HEK293 (cell line): ENCODE measurements at regions not wholly inside any gene's neighbourhood (a gene's known extent, or its start where the extent isn't known, plus 50 kb on each side); places are given as distances from the start of the nearest gene placed in this dataset.

ENCODE experiments used
- CTCF ChIA-PET: fragments of 350-600 bp; formaldehyde crosslinking; extraction: SDS; loops from one replicate; lab custom pipeline; 2021; ENCODE audit warnings: antibody characterized with exemption; lab: Yijun Ruan, JAX
- POLR2A ChIA-PET: fragments of 300-600 bp; formaldehyde crosslinking; extraction: SDS; loops from one replicate; lab custom pipeline; 2020; ENCODE audit warnings: antibody characterized with exemption, inconsistent platforms; lab: Yijun Ruan, JAX
- H3K27ac ChIP-seq: fragments of 200-500 bp; sonication (Bioruptor generic); 2 replicates; pipeline ENCODE4 v1.5.1; 2014; ENCODE audit warnings: low read depth, low read length, control low read depth, inconsistent platforms; ENCODE audit errors: extremely low read depth
- H3K36me3 ChIP-seq, 2 experiments: fragments of 200-500 bp in 1 of 2; sonication (Bioruptor generic) in 1 of 2; 1 replicate in 1 of 2; 2 replicates in 1 of 2; pipeline ENCODE4 v1.5.1; 2014 to 2017; ENCODE audit warnings: inconsistent platforms in 2 of 2, low read length in 2 of 2; ENCODE audit not compliant: control insufficient read depth in 2 of 2, insufficient read depth in 1 of 2
- H3K4me1 ChIP-seq: fragments of 200-500 bp; sonication (Bioruptor generic); 2 replicates; pipeline ENCODE4 v1.5.1; 2014; ENCODE audit warnings: mild to moderate bottlenecking, low read length, inconsistent platforms; ENCODE audit not compliant: control insufficient read depth, insufficient read depth
- H3K4me3 ChIP-seq: 2 replicates; pipeline ENCODE4 v1.5.1; 2011; ENCODE audit warnings: low read depth, mild to moderate bottlenecking, control low read depth, low read length, moderate library complexity
- H3K9me3 ChIP-seq: fragments of 200-500 bp; sonication (Bioruptor generic); 2 replicates; pipeline ENCODE4 v1.5.1; 2014; ENCODE audit warnings: low read depth, low read length, inconsistent platforms; ENCODE audit not compliant: control insufficient read depth, insufficient read depth
- FEZF1 ChIP-seq: fragments of 450-650 bp; formaldehyde crosslinking; IDR thresholded peaks from 2 replicates; pipeline ENCODE4 v1.5.1; 2016; ENCODE audit warnings: missing biosample characterization, missing genetic modification characterization
- IKZF3 ChIP-seq: fragments of 450-650 bp; IDR thresholded peaks from 2 replicates; pipeline ENCODE4 v1.5.0; 2018; ENCODE audit warnings: missing biosample characterization, mild to moderate bottlenecking, missing genetic modification characterization, moderate library complexity
- KLF8 ChIP-seq: fragments of 450-650 bp; formaldehyde crosslinking; IDR thresholded peaks from 2 replicates; pipeline ENCODE4 v1.5.1; 2016; ENCODE audit warnings: missing biosample characterization, missing genetic modification characterization
- PRDM4 ChIP-seq: fragments of 450-650 bp; formaldehyde crosslinking; IDR thresholded peaks from 2 replicates; pipeline ENCODE4 v1.5.1; 2017; ENCODE audit warnings: missing biosample characterization, missing genetic modification characterization
- SCRT1 ChIP-seq: fragments of 450-650 bp; formaldehyde crosslinking; IDR thresholded peaks from 2 replicates; pipeline ENCODE4 v1.5.1; 2016; ENCODE audit warnings: missing biosample characterization, missing genetic modification characterization, borderline replicate concordance
- SCRT2 ChIP-seq: fragments of 450-650 bp; formaldehyde crosslinking; IDR thresholded peaks from 2 replicates; pipeline ENCODE4 v1.5.1; 2016; ENCODE audit warnings: missing biosample characterization, missing genetic modification characterization
- SP3 ChIP-seq: fragments of 450-650 bp; formaldehyde crosslinking; IDR thresholded peaks from 2 replicates; pipeline ENCODE4 v1.5.1; 2016; ENCODE audit warnings: missing biosample characterization, missing genetic modification characterization
- TRIM28 ChIP-seq: IDR thresholded peaks from 2 replicates; pipeline ENCODE4 v1.6.1; 2011; ENCODE audit warnings: low read length, control low read depth, borderline replicate concordance
- ZBTB8A ChIP-seq: fragments of 450-650 bp; formaldehyde crosslinking; IDR thresholded peaks from 2 replicates; pipeline ENCODE4 v1.5.1; 2016; ENCODE audit warnings: missing biosample characterization, missing genetic modification characterization
- ZFP3 ChIP-seq: fragments of 450-650 bp; formaldehyde crosslinking; IDR thresholded peaks from 2 replicates; pipeline ENCODE4 v1.5.1; 2016; ENCODE audit warnings: low read depth, missing biosample characterization, missing genetic modification characterization
- ZNF112 ChIP-seq: fragments of 450-650 bp; formaldehyde crosslinking; IDR thresholded peaks from 2 replicates; pipeline ENCODE4 v1.5.0; 2017; ENCODE audit warnings: missing biosample characterization, missing genetic modification characterization
- ZNF146 ChIP-seq: fragments of 450-650 bp; formaldehyde crosslinking; IDR thresholded peaks from 2 replicates; pipeline ENCODE4 v1.5.1; 2016; ENCODE audit warnings: missing biosample characterization, missing genetic modification characterization
- ZNF155 ChIP-seq: fragments of 450-650 bp; formaldehyde crosslinking; IDR thresholded peaks from 2 replicates; pipeline ENCODE4 v1.5.1; 2016; ENCODE audit warnings: missing biosample characterization, missing genetic modification characterization
- ZNF175 ChIP-seq: fragments of 450-650 bp; formaldehyde crosslinking; IDR thresholded peaks from 2 replicates; pipeline ENCODE4 v1.5.1; 2016; ENCODE audit warnings: missing biosample characterization, missing genetic modification characterization
- ZNF184 ChIP-seq: fragments of 450-650 bp; IDR thresholded peaks from 2 replicates; pipeline ENCODE4 v1.5.1; 2018; ENCODE audit warnings: missing biosample characterization, mild to moderate bottlenecking, missing genetic modification characterization
- ZNF214 ChIP-seq: fragments of 450-650 bp; formaldehyde crosslinking; IDR thresholded peaks from 2 replicates; pipeline ENCODE4 v1.5.1; 2017; ENCODE audit warnings: missing biosample characterization, mild to moderate bottlenecking, missing genetic modification characterization, borderline replicate concordance
- ZNF24 ChIP-seq: fragments of 450-650 bp; formaldehyde crosslinking; IDR thresholded peaks from 2 replicates; pipeline ENCODE4 v1.5.1; 2016; ENCODE audit warnings: missing biosample characterization, missing genetic modification characterization
- ZNF394 ChIP-seq: fragments of 450-650 bp; formaldehyde crosslinking; IDR thresholded peaks from 2 replicates; pipeline ENCODE4 v1.5.1; 2016; ENCODE audit warnings: missing biosample characterization, missing genetic modification characterization, mild to moderate bottlenecking, moderate library complexity, borderline replicate concordance
- ZNF416 ChIP-seq: fragments of 450-650 bp; formaldehyde crosslinking; IDR thresholded peaks from 2 replicates; pipeline ENCODE4 v1.5.1; 2016; ENCODE audit warnings: missing biosample characterization, missing genetic modification characterization
- ZNF433 ChIP-seq: fragments of 450-650 bp; formaldehyde crosslinking; IDR thresholded peaks from 2 replicates; pipeline ENCODE4 v1.5.1; 2016; ENCODE audit warnings: missing biosample characterization, missing genetic modification characterization, low read depth
- ZNF501 ChIP-seq: fragments of 450-650 bp; formaldehyde crosslinking; IDR thresholded peaks from 2 replicates; pipeline ENCODE4 v1.5.1; 2016; ENCODE audit warnings: missing biosample characterization, missing genetic modification characterization
- ZNF548 ChIP-seq: fragments of 450-650 bp; formaldehyde crosslinking; IDR thresholded peaks from 2 replicates; pipeline ENCODE4 v1.5.1; 2016; ENCODE audit warnings: missing biosample characterization, missing genetic modification characterization
- ZNF704 ChIP-seq: fragments of 450-650 bp; formaldehyde crosslinking; IDR thresholded peaks from 2 replicates; pipeline ENCODE4 v1.5.1; 2016; ENCODE audit warnings: missing biosample characterization, missing genetic modification characterization
- ZNF747 ChIP-seq: fragments of 450-650 bp; formaldehyde crosslinking; IDR thresholded peaks from 2 replicates; pipeline ENCODE4 v1.5.1; 2016; ENCODE audit warnings: missing biosample characterization, missing genetic modification characterization
- ZSCAN16 ChIP-seq: fragments of 450-650 bp; formaldehyde crosslinking; IDR thresholded peaks from 2 replicates; pipeline ENCODE4 v1.5.1; 2016; ENCODE audit warnings: missing biosample characterization, missing genetic modification characterization
- ZSCAN30 ChIP-seq: fragments of 450-650 bp; IDR thresholded peaks from 2 replicates; pipeline ENCODE4 v1.5.1; 2018; ENCODE audit warnings: missing biosample characterization, mild to moderate bottlenecking, missing genetic modification characterization, moderate library complexity
- ZSCAN4 ChIP-seq: fragments of 450-650 bp; formaldehyde crosslinking; IDR thresholded peaks from 2 replicates; pipeline ENCODE4 v1.5.1; 2017; ENCODE audit warnings: missing biosample characterization, missing genetic modification characterization
- TF ChIP-seq, protein P1 (sequence below): fragments of 450-650 bp; formaldehyde crosslinking; IDR thresholded peaks from 2 replicates; pipeline ENCODE4 v1.5.1; 2016; ENCODE audit warnings: missing biosample characterization, missing genetic modification characterization
- TF ChIP-seq, protein P2 (sequence below): fragments of 450-650 bp; formaldehyde crosslinking; IDR thresholded peaks from 2 replicates; pipeline ENCODE4 v1.5.1; 2016; ENCODE audit warnings: missing biosample characterization, missing genetic modification characterization

GRCh38 chr12:20213723-20214625, 154.4 kb upstream of the PDE3A start:
- H3K9me3 ChIP-seq, result no peaks in the 10 kb centered on the region
- ChIA-PET CTCF (interaction anchor here (1.5 kb wide), 1 partner anchor 474 kb away, joined by 6 read pairs; no protein-coding TSS in a partner anchor), POLR2A (no interaction called here)
- no peak overlapping the region for H3K27ac ChIP-seq
- TF ChIP-seq, protein P1, sequence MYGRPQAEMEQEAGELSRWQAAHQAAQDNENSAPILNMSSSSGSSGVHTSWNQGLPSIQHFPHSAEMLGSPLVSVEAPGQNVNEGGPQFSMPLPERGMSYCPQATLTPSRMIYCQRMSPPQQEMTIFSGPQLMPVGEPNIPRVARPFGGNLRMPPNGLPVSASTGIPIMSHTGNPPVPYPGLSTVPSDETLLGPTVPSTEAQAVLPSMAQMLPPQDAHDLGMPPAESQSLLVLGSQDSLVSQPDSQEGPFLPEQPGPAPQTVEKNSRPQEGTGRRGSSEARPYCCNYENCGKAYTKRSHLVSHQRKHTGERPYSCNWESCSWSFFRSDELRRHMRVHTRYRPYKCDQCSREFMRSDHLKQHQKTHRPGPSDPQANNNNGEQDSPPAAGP (tag by site-specific recombination), result no peak
- TF ChIP-seq ZNF433 (tag by site-specific recombination) (no peak), ZNF704 (tag by site-specific recombination) (no peak), ZSCAN16 (tag by site-specific recombination) (no peak), ZNF175 (tag by site-specific recombination) (no peak), ZNF548 (tag by site-specific recombination) (no peak), ZNF747 (no peak), KLF8 (tag by site-specific recombination) (no peak), ZNF155 (no peak), FEZF1 (tag by site-specific recombination) (no peak), ZNF184 (tag by site-specific recombination) (no peak), ZFP3 (no peak), ZSCAN30 (tag by site-specific recombination) (no peak), ZNF112 (tag by site-specific recombination) (no peak), TRIM28 (no peak), IKZF3 (no peak), ZNF214 (tag by site-specific recombination) (no peak)
- peaks cover 2% of the 10 kb centered on the region; the same call in 1 of the 2 replicates for H3K4me1 ChIP-seq
- no peak overlapping the region for H3K4me3 ChIP-seq
- no peaks in the 10 kb centered on the region for H3K36me3 ChIP-seq

DNA sequence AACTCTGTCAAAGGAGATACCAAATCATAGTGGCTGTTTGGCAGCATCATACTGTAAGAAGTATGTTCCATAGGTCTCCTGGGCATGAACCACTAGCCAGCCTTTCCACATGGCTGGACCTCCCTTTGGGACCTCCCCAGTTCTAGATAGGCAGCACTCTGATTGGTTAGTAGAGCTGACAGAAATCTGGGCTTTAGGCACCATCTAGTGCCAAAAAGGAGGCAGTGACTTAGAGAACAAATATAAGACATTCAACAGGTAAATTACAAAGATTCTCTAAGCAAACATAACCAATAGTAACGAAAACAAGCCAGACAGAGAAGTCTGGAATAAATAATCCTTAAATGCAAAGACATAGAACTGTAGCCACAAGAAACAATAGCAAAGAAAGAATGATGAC, 148.0 kb upstream of the PDE3A start:
- H3K9me3 ChIP-seq, result no peaks in the 10 kb centered on the region
- CTCF ChIA-PET, result interaction anchor here (0.6 to 3.9 kb wide), 8 partner anchors 11 to 481 kb away, joined by 3 to 17 read pairs (median 4); no protein-coding TSS in a partner anchor
- no peak overlapping the region for H3K4me3 ChIP-seq
- no peaks in the 10 kb centered on the region for H3K4me1 ChIP-seq
- TF ChIP-seq ZBTB8A (tag by site-specific recombination), result no peak
- TF ChIP-seq ZNF184 (tag by site-specific recombination), result no peak
- no peak for TF ChIP-seq TRIM28
- 0 out of 2 replicates have a peak, but pooled peaks have one; percentile 30 for TF ChIP-seq SCRT1 (tag by site-specific recombination)
- no peak for TF ChIP-seq ZNF24 (tag by site-specific recombination)
- no peak for TF ChIP-seq ZSCAN4 (tag by site-specific recombination)
- TF ChIP-seq SP3, result no peak
- no peak for TF ChIP-seq ZNF394 (tag by site-specific recombination)
- no peak for TF ChIP-seq ZNF146 (tag by site-specific recombination)
- peak; percentile 73 for TF ChIP-seq SCRT2 (tag by site-specific recombination)
- no peak for TF ChIP-seq PRDM4 (tag by site-specific recombination)
- TF ChIP-seq, protein P2, sequence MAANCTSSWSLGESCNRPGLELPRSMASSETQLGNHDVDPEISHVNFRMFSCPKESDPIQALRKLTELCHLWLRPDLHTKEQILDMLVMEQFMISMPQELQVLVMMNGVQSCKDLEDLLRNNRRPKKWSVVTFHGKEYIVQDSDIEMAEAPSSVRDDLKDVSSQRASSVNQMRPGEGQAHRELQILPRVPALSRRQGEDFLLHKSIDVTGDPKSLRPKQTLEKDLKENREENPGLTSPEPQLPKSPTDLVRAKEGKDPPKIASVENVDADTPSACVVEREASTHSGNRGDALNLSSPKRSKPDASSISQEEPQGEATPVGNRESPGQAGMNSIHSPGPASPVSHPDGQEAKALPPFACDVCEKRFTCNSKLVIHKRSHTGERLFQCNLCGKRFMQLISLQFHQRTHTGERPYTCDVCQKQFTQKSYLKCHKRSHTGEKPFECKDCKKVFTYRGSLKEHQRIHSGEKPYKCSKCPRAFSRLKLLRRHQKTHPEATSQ (tag by site-specific recombination), result no peak
- TF ChIP-seq ZNF501 (tag by site-specific recombination), result no peak
- no peak for TF ChIP-seq ZNF416 (tag by site-specific recombination)
- H3K36me3 ChIP-seq, result no peaks in the 10 kb centered on the region
- H3K27ac ChIP-seq, result no peak overlapping the region
- POLR2A ChIA-PET, result no interaction called here
